ES-I3 (cell line): ENCODE measurements at regions not wholly inside any gene's neighbourhood (a gene's known extent, or its start where the extent isn't known, plus 50 kb on each side); places are given as distances from the start of the nearest gene placed in this dataset.

Experiments used
- H3K36me3 ChIP-seq: 2 replicates; pipeline ENCODE4 v1.6.1; 2013; ENCODE audit warnings: mild to moderate bottlenecking, low read length, control low read depth, moderate library complexity; ENCODE audit not compliant: insufficient read depth
- H3K4me1 ChIP-seq: 2 replicates; pipeline ENCODE4 v1.6.1; 2013; ENCODE audit warnings: mild to moderate bottlenecking, control low read depth, low read length; ENCODE audit not compliant: insufficient read depth
- H3K9ac ChIP-seq: 2 replicates; pipeline ENCODE4 v1.6.1; 2013; ENCODE audit warnings: low read depth, mild to moderate bottlenecking, low read length, moderate library complexity
- H3K9me3 ChIP-seq: 2 replicates; pipeline ENCODE4 v1.6.1; 2013; ENCODE audit warnings: mild to moderate bottlenecking, low read length, moderate library complexity; ENCODE audit not compliant: control insufficient read depth, insufficient read depth

- H3K9ac ChIP-seq = no peak overlapping the region
- no peaks in the 10 kb centered on the region for H3K4me1 ChIP-seq
- H3K36me3 ChIP-seq = no peaks in the 10 kb centered on the region
- H3K9me3 ChIP-seq = no peaks in the 10 kb centered on the region
These were observed 349.2 kb upstream of the HSF2 start for GRCh38 chr6:122050242-122050755.

- no peaks in the 10 kb centered on the region for H3K36me3 ChIP-seq
- no peak overlapping the region for H3K9ac ChIP-seq
- H3K4me1 ChIP-seq = no peaks in the 10 kb centered on the region
- no peaks in the 10 kb centered on the region for H3K9me3 ChIP-seq
These were observed 347.0 kb upstream of the HSF2 start for GRCh38 chr6:122052346-122052900.

- Histone ChIP-seq H3K9ac (no peak overlapping the region), H3K9me3 (no peaks in the 10 kb centered on the region), H3K4me1 (peaks cover 3% of the 10 kb centered on the region; the same call in 1 of the 2 replicates), H3K36me3 (no peaks in the 10 kb centered on the region)
These were observed 339.5 kb upstream of the HSF2 start for GRCh38 chr6:122059918-122060317.

DNA sequence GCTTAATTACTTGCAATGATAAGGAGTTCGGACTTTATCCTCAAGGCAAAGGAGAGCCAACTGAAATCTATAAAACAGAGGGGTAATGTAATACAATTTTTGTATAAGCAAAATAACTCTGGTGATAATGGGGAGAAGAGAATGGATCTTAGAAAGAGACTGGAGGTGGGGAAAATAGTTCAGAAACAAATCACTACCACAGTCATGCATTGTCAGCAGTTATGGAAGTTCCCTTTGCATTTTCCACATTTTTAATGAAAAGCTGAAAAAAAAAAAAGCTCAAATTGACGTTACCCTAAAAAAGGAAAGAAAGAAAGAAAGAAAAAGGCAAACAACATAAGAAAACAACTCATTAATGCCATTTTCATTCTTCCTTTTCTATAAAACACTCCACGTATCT is 337.6 kb upstream of the HSF2 start:
- Histone ChIP-seq H3K4me1 (peaks cover 3% of the 10 kb centered on the region; the same call in 1 of the 2 replicates), H3K9ac (no peak overlapping the region), H3K9me3 (no peaks in the 10 kb centered on the region), H3K36me3 (no peaks in the 10 kb centered on the region)

DNA sequence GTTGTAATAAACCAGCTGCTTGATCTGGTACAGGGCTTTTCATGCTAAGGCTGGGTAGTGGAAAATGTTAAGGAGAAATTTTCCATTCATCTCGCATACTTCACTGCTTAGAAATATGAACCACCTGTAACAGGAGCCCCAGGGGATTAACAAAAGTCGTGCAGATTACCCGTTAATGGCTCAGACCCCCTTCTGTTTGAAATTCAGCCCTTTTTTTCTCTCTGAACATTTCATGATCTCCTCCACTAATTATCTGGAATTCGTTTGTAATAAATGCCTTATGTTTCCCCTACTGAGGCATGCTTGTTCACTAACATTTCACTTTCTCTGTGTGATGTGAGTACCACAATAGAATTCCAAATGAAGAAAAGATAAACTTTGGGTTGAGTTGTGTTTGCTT is 336.4 kb upstream of the HSF2 start:
- H3K9me3 ChIP-seq = no peaks in the 10 kb centered on the region
- peaks cover 3% of the 10 kb centered on the region; the same call in 1 of the 2 replicates for H3K4me1 ChIP-seq

DNA sequence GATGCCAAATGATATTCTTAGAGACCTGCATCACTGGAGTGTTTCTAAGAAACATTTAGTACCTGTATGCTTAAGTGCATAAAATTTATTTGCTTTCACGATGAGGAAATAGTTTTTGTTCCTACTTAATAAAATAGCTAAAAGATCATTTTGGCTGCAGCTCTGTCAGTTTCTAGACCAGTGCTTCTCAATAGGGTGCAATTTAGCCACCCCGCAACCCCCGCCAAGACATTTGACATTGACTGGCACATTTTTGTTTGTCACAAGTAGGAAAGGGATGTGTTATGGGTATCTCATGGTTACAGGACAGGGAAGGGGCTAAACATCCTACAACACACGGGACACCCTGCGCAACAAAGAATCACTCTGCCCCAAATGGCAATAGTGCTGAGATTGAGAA is 335.7 kb upstream of the HSF2 start:
- H3K36me3 ChIP-seq = no peaks in the 10 kb centered on the region
- H3K9ac ChIP-seq = no peak overlapping the region
- no peaks in the 10 kb centered on the region for H3K9me3 ChIP-seq
- H3K4me1 ChIP-seq = peaks cover 3% of the 10 kb centered on the region; the same call in 1 of the 2 replicates

More for the DNA sequence above, 336.4 kb upstream of the HSF2 start:
- no peak overlapping the region for H3K9ac ChIP-seq
- no peaks in the 10 kb centered on the region for H3K36me3 ChIP-seq

DNA sequence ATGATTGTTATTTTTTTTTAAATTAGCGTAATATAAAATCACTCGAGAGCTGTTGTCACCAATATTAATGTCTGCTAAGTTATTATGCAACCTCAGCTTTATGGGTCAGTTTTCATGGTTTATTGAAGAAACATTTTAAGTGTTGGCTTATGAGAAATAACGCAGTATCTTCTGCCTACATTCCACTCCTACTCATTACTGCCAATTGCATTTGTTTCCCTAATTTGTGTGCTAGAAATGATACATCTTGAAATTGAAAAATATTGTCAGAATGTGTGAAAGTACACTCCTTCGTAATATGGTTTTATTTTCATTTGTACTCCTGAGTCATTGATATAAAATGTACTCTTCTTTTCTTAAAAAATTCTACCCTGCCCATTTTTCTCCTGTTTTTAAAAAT is 333.3 kb upstream of the HSF2 start:
- Histone ChIP-seq H3K9me3 (no peaks in the 10 kb centered on the region), H3K36me3 (no peaks in the 10 kb centered on the region), H3K4me1 (peaks cover 3% of the 10 kb centered on the region; the same call in 1 of the 2 replicates), H3K9ac (no peak overlapping the region)

DNA sequence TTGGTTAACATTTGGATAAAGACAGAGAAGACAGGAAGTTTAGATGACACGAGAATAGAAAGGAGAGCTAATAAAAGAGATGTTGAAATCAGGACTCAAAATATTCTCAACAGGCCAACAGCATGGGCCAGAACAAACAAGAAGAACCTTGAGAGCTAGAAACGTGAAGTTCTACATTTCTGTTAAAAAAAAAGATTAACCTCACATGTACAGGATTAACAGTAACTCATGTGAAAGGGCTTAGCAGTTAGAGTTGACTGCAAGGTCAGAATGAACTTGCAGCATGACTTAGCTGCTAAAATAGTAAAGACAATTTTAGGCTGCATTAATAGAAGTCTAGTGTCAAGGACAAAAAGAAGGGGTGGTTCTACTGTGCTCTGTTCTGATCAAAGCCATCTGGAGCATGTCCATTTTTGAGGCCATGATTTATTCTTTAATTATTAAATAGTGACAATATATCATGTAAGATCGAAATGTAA is 331.1 kb upstream of the HSF2 start:
- Histone ChIP-seq H3K4me1 (peaks cover under 1% of the 10 kb centered on the region; the same call in 1 of the 2 replicates), H3K36me3 (no peaks in the 10 kb centered on the region), H3K9ac (no peak overlapping the region), H3K9me3 (no peaks in the 10 kb centered on the region)

- Histone ChIP-seq H3K4me1 (no peaks in the 10 kb centered on the region), H3K9me3 (no peaks in the 10 kb centered on the region)
These were observed 329.5 kb upstream of the HSF2 start for GRCh38 chr6:122069932-122070331.

DNA sequence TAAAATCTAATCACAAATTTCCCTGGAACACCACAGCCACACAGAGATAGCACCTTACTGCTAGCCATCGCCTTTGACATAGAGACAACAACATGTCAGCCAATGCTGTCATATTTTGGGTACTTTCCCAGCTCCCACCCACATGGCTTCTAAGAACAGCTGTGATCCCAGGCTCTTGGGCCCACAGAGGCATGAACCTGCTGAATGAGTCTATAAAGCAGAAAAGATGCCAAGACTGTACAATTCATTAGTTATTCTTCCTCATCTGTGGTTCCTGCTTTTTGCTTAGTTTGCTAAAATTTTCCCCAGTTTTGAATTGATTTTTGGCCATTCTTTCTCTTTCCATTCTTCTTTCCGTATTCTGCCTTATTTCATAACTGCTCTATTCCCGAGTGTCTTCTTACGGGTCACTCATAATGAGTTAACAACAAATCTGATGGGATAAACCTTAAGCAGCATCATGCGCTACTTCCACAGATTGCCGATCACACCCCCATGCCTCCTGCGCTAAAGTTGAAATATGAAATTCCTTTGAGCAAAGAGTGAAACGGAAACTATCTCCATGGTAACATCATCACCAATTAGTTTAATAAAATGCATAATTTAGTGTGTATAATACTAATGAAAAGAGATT is 327.3 kb upstream of the HSF2 start:
- Histone ChIP-seq H3K4me1 (peaks cover 8% of the 10 kb centered on the region; the same call in 1 of the 2 replicates), H3K9me3 (no peaks in the 10 kb centered on the region), H3K9ac (no peak overlapping the region), H3K36me3 (no peaks in the 10 kb centered on the region)

More at GRCh38 chr6:122069932-122070331, 329.5 kb upstream of the HSF2 start:
- H3K36me3 ChIP-seq = no peaks in the 10 kb centered on the region
- H3K9ac ChIP-seq = no peak overlapping the region

GRCh38 chr6:122075084-122075838 is 324.2 kb upstream of the HSF2 start:
- Histone ChIP-seq H3K9ac (no peak overlapping the region), H3K9me3 (no peaks in the 10 kb centered on the region), H3K4me1 (peaks cover 8% of the 10 kb centered on the region; the same call in 1 of the 2 replicates), H3K36me3 (no peaks in the 10 kb centered on the region)

DNA sequence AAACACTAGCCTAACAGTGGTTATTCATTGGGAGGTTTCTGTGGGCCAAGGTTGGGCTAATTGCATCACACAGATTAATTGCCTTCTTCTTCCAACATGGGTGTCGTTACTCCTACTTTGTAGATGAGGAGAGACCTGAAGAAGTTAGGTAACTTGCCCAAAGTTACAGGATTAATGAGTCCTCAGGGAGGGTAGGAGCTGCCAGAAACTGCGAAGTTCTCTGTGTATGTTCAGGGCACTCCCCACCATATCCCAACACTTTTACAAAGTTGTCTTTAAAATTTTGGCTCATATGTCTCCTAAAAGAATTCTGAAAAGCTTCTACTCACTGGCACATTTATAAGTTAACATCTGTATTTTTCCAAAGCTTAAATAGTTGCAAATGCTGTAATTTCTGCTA is 323.5 kb upstream of the HSF2 start:
- no peaks in the 10 kb centered on the region for H3K36me3 ChIP-seq
- H3K4me1 ChIP-seq = peaks cover 8% of the 10 kb centered on the region; the same call in 1 of the 2 replicates
- H3K9ac ChIP-seq = no peak overlapping the region
- H3K9me3 ChIP-seq = no peaks in the 10 kb centered on the region

DNA sequence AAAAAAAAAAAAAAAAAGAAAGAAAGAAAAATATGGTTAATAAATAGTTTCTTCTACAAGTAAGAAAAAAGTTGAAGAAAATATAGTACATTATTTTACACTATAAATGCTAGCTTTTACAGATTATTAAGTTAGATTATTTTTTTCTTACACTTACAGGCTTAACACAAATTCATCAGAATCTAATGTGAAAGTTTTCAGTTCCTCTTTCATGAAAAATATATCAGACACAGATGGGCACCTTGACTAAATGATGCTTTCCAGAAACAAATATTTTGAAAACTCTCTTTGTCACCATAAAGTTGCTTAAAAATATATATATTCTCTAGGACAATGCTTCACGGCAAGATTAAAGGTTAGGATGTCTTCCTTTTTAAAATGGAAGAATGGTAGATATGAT is 321.8 kb upstream of the HSF2 start:
- no peaks in the 10 kb centered on the region for H3K36me3 ChIP-seq
- no peaks in the 10 kb centered on the region for H3K9me3 ChIP-seq
- no peak overlapping the region for H3K9ac ChIP-seq
- peaks cover 8% of the 10 kb centered on the region; the same call in 1 of the 2 replicates for H3K4me1 ChIP-seq

GRCh38 chr6:122078481-122078880 is 321.0 kb upstream of the HSF2 start:
- Histone ChIP-seq H3K9ac (no peak overlapping the region), H3K36me3 (no peaks in the 10 kb centered on the region), H3K9me3 (no peaks in the 10 kb centered on the region), H3K4me1 (peaks cover 8% of the 10 kb centered on the region; the same call in 1 of the 2 replicates)
